ENCODE measurements at regions not wholly inside any gene's neighbourhood (a gene's known extent, or its start where the extent isn't known, plus 50 kb on each side); places are given as distances from the start of the nearest gene placed in this dataset.
A peak's percentile ranks its signal among the peaks of the same experiment; 100 is the strongest.

GRCh38 chr2:64857581-64858471 lies 131.4 kb upstream of the SLC1A4 start:
- DNase-seq (ENCODE audit: low spot score): no peak

- DNase-seq (ENCODE audit: low spot score): no peak
These were observed 130.5 kb upstream of the SLC1A4 start for GRCh38 chr2:64858541-64859311.

DNA sequence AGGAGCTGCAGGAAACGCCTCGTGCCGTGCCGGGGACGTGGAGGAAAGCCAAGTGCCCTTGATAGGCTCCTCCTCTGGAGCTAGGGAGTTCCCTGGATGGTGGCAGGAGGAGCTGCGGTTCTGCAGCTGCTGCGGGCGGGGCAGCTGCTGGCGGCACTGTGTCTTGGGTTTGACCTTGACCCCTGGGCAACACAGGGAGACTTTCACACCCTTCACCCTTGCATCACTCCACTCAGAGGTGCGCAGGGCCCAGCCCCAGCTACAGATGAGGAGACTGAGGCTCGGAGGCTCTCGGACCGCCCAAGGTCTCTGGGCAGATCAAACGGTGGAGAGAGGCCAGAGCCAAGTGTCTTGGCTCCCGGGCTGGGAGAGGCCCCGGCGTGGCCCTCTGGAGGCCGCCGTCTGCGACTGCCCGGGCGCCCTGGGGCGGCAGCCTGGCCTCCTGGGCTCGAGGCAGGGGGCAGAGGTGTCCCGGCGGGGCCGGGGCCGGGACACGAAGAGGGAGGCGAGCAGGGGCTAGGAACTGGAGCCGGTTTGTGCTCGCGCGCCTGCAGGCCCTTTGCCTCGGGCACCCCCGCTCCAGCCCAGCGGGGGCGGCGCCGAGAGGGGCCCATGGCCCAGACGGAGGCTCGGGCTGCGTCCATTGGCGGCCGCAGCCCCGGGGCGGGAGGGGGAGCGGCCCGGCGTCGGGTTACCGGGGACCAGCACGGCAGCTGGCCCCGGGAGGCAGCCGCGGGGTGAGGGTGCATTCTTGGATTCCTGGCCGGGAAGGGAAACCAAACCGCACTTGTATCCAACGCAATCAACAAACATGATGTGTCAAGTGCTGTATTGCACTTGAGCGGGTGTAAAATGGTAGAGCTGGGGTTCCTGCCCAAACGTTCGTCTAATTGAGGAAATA lies 129.6 kb upstream of the SLC1A4 start:
- peak; percentile 95 for DNase-seq (ENCODE audit: low spot score)

DNA sequence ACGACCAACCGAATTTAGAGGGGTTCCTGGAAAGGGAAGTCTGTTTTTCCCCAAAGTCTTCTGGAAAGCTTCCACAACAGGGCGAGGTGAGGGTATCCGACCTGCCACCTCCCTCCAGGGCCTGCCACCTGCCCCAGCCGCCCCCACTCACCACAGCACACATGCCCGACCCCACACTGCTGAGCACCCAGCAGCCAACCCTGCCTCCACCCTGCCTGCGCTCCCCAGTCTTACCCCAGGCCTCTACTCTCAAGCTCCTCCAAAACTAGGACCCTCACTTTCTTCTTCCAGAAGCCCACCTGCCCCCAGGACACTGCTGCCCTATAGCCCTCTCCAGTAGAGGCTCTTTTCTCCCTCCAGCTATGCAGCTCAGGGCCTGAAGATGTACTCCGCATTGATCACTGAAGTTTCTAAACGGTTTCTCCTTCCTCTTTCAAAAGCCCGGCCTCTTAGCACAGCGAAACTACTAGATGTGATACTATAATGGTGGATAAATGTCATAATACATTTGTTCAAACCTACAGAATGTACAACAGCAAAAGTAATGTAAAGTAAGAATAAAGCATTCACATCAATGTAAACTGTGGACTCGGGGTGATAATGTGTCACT lies 128.8 kb upstream of the SLC1A4 start:
- no peak for DNase-seq (ENCODE audit: low spot score)

DNA sequence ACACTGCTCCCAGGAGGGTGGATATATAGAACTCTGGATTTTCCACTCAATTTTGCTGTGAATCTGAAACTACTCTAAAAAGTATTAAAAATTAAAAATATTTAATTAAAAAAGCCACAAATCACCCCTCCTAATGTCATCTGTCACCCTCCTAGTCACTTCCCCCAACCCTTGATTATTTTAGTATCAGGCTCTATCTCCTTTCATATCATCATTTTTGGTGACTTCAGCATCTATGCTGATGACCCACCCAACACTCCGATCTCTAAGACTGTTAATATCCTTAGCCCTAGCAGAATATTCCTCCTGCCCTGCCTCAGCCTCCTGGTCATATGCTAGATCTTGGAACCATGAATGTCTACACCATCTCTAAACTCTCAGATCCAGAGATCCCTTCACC lies 128.3 kb upstream of the SLC1A4 start:
- no peak for DNase-seq (ENCODE audit: low spot score)

DNA sequence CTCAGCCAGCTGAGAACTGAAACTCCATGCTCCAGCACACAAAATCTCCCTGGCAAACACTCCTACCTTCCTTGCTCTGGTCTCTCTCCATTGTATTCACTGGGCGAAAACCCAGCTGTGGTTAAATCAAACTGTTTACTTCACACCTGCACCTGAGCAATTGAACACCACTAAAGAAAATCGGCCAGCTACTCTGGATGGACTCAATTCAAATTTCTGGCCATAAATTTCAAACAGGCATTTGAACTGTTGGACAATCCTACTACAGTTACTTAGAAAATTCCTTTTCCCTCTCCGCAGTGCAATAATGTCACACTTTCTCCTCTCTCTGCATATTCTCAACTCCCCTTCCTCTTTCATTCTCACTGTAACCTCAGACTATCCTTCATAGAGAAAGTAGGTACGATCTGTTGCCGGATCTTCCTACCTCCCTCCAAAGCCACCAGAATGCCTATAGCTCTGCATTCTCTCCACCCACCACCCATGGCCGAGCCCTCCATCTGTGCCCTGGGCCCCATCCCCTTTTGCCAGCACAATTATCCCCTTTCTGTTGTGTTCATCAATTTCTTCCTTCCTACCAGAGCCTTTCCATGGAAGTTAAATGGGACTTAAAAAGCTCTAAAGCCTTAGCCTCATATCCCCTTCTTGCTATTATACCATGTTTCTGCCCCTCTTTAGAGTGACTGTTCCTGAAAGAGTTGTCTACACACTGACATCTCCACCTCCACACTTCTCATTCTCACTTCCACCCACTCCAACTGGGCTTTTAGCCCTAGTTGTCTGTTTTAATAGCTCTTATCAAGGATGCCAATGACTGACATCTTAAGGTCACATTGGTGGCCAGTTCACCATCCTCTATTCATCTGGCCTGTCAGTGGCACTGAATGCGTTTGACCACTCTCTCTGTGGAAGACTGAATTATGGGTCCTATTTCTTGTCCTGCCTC lies 127.5 kb upstream of the SLC1A4 start:
- no peak for DNase-seq (ENCODE audit: low spot score)

GRCh38 chr2:64862623-64863022 lies 126.6 kb upstream of the SLC1A4 start:
- no peak for DNase-seq (ENCODE audit: low spot score)

- no peak for DNase-seq (ENCODE audit: low spot score)
These were observed 125.9 kb upstream of the SLC1A4 start for GRCh38 chr2:64863097-64863820.

- DNase-seq (ENCODE audit: low spot score): peak; percentile 88
These were observed 123.9 kb upstream of the SLC1A4 start for GRCh38 chr2:64865073-64865830.

GRCh38 chr2:64865831-64866345 lies 123.3 kb upstream of the SLC1A4 start:
- DNase-seq (ENCODE audit: low spot score): no peak

DNA sequence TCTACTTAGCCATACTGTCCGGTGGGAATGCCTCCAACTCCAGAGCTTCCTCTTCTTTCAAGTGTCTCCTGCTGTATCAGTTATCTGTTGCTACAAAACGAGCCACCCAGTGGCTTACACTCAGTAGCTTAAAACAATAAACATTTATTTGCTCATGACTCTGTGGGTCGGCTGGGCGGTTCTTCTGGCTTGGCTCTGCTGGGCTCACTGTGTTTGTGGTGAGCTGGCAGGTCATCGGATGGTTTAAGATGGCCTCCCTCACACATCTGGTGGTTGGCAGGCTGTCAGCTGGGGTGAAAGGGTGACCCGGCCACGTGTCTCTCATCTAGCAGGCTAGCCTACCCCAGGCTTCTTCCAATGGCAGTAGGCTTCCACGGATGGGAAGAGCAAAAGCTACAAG lies 122.4 kb upstream of the SLC1A4 start:
- DNase-seq (ENCODE audit: low spot score): peak; percentile 82

DNA sequence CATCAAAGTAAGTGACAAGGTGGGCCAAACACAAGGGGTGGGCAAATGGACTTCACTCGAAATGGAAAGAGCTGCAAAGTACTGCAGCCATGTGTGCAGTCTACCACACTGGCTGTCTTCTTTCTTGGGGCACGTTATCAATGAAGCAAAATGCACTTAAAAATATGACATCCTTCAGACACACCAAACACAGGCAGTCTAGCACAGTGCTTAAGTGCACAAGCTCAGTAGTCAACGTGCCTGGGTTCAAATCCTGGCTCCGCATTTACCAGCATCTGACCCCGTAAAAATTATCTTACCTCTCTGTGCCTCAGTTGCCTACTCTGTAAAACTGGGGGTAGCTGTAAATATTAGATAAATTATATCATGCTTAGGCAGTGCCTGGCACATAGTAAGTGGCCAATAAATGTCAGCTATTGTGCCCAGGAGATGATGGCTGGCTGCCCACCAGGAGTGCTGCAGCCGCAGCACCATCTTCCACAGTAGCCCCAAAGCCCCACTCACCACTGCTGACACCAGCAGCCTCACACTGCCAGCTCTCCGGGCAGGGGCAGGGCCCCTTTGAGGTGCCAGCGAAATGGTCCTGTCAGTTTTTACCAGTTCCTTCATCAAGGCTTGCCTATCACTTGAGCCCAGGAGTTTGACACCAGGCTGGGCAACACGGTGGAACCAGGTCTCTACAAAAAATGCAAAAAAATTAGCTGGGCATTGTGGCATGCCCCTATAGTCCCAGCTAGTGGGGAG lies 121.8 kb upstream of the SLC1A4 start:
- no peak for DNase-seq (ENCODE audit: low spot score)

GRCh38 chr2:64869126-64869525 lies 120.1 kb upstream of the SLC1A4 start:
- DNase-seq (ENCODE audit: low spot score): no peak

DNA sequence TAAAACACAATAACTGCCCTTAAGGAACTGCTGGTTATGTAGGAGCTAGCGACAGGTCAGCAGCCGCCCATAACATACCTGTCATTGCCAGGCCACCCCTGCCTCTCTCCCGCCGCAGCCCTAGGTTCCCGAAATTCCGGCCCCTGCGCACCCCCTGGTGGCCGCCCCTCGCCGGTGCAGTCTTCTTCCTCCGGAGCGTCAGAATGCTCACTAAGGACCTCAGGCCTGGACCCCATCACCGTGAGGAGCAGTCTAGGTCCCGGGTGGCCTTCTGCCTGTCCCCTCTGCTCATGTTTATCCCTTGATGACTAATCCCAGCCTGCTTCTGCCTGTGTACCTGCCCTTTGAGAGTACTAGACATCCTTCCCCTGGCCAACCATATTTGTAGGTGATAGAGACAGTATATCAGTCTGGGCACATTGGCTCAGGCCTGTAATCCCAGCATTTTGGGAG lies 115.7 kb upstream of the SLC1A4 start:
- peak; percentile 79 for DNase-seq (ENCODE audit: low spot score)

DNA sequence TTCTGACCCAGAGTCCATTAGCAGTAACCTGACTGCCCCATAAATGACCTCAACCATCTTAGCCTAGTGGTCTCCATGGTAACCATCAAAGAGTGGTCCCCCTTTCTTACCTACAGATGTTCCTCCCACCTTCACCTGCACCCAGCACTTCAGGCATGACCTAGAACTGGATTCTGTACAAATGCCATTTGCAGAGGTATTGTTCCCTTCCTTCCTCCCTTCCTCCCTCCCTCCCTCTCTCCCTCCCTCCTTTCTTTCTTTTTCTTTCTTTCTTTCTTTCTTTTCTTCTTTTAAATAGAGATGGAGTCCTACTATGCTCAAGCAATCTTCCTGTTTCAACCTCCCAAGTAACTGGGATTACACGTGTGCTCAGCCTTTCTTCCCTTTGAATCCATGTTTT lies 114.6 kb upstream of the SLC1A4 start:
- no peak for DNase-seq (ENCODE audit: low spot score)

- DNase-seq (ENCODE audit: low spot score): no peak
These were observed 113.8 kb upstream of the SLC1A4 start for GRCh38 chr2:64875368-64875767.

DNA sequence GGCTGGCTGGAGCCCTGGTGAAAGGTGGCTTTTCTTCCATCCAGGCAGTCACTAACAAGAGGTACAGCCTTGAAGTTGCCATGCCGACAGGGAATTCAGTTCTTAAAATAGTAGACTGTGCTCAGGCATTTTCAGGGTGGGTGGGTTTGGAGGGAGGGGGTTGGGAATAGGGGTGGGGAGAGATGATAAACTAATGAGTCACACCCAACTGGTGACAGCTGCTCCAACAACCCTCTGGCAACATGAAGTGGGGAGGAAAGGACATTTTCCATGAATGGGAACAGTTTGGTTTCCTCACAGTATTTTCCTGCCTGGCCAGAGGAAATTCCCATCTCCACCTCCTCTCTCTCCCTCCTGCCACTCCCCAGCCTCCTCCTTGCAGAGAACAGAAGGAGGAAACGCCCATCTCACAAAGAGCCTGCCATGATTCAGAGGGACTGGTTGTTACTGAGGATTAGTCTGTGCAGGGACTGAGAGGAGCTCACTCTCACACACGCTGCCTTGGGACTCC lies 113.0 kb upstream of the SLC1A4 start:
- DNase-seq (ENCODE audit: low spot score): peak; percentile 84

DNA sequence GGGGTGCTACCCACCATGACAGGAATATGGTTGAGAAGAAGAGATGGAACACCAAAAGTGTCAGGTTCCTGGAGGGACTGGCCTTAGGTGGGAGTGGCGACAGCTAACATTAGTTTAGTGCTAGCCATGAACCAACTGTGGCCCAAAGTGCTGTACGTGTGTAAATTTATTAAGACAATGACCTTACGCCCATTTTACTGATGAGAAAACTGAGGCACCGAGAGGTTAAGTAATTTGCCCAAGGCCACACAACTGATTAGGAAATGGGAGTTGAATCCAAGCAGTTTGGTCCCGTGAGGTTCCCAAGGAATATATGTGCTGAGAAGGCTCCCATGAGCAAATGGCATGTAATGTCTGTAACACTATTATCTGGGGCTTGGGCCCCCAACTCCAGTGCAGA lies 109.5 kb upstream of the SLC1A4 start:
- DNase-seq (ENCODE audit: low spot score): no peak
